Stromal cell of bone marrow (primary cell): ENCODE measurements at regions not wholly inside any gene's neighbourhood (a gene's known extent, or its start where the extent isn't known, plus 50 kb on each side); places are given as distances from the start of the nearest gene placed in this dataset.

Source experiments
- DNase-seq: peaks from one replicate; pipeline ENCODE4 v3.0.0-alpha.2; 2012; ENCODE audit warnings: low read depth

- DNase-seq, result no peak
These were observed 60.3 kb upstream of the CALM2 start for GRCh38 chr2:47236503-47237215.

- DNase-seq, result no peak
These were observed 58.8 kb upstream of the CALM2 start for GRCh38 chr2:47235132-47235531.

DNA sequence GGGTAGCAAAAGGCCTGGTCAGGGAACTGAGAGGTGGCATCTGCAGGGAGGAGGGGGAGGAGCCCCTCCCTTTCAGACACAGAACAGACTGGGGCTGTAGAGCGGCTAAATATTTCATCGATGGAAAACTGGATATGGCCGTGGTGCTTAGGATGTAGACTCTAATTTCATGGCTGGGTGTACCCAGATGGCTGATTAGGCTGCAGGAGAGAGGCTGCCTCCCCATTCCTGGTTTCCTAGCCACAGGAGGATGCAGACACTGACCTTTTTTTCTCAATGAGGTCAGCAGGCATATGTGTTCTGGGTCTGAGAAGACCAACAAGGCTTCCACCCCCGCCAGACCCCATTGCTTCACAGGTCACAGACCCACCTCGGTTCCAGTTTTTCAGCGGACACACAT lies 58.1 kb upstream of the CALM2 start:
- no peak for DNase-seq

DNA sequence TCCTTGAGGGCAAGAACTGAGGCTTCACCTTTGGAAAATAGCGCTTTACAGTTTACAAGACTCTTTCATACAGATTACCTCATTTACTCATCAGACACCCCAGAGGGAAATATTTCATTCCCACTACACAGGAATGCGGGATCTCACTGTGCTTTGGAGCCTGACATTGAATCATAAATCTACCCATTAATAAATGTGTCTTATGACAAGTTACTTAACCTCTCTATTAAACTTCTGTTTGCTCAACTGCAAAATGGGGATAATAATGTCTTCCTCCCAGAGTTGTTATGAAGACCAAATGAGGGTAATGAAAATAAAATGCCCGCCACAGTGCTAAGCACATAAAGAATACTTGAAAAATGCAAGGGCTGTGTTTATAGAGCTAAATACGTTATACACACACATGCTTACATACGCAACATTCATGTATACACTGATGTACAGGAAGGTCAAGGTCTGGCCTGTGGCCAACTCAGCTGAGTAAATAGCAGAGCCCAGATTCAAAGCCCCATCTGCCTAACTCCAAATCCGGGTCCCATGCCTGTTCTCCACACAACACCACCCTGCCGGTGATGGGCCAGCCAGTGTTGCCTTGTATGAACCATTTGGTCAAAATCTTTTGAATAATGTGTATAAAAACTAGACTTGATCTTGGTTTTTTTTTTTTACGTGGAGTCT lies 56.6 kb upstream of the CALM2 start:
- no peak for DNase-seq

DNA sequence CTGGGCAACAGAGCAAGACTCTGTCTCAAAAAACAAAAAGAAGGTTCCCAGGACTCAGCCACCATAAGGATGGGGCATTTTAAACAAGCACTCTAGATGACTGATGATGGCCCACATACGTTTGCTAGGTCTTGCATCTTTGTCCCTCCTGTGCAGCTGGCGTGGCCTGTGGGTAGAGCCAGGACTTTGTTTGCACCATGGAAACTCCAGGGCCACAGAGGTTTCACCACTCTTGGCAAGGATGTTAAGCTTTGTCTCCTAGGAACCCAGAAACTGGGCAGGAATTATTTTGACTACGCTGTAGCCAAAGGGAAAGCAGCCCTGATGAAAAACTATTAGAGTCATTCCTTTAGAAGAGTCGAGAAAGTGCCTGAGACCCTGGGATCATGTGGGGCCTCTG lies 54.1 kb upstream of the CALM2 start:
- peak; percentile 82 for DNase-seq

DNA sequence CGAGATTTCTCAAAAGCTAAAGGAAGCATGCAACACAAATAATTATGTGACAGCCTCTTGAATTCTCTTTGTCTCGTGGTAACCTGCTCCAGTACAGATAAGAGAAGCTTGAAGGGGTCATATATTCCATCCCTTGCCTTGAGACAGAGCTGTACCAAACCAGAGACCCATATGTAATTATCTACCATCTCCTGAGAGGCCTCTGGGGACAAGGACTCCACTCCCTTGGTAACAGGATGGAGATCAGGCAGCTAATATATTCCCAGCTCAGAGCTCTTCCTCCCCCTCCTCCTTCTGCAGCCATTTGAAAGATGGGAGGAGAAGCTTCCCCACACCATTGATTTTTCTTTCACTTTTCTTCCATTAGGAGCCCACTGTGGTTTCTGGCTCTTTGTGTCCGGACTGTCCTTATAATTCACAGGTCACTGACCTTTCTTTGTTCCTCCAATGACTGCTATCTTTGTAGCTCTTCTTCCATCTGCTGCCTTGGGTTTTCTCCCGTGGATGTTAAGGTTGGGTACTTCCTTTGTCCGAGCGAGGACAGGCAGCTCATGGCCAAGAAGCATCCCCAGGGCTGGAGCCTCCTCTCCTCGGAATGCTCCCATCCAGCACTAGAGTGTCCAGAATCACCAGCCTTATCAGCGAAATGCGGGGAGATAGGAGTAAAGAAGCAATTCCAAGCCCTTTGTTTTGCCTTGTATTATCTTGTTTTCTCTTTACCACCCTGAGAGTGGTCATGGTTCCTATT lies 51.4 kb upstream of the CALM2 start:
- no peak for DNase-seq

DNA sequence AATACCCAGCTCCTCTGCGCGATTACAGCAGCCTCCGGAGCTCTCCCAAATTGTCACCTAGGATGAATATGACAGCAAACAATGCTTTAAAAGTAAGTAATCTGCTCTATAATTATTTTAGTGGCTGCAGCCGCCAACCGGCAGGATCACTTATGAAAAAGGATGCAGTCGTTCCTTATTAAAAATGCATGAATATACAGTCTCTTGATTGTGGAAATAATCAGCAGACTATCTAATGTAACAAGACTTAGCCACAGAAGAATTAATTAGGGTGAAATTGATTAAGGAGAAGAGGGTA lies 50.6 kb upstream of the CALM2 start:
- DNase-seq, result no peak

DNA sequence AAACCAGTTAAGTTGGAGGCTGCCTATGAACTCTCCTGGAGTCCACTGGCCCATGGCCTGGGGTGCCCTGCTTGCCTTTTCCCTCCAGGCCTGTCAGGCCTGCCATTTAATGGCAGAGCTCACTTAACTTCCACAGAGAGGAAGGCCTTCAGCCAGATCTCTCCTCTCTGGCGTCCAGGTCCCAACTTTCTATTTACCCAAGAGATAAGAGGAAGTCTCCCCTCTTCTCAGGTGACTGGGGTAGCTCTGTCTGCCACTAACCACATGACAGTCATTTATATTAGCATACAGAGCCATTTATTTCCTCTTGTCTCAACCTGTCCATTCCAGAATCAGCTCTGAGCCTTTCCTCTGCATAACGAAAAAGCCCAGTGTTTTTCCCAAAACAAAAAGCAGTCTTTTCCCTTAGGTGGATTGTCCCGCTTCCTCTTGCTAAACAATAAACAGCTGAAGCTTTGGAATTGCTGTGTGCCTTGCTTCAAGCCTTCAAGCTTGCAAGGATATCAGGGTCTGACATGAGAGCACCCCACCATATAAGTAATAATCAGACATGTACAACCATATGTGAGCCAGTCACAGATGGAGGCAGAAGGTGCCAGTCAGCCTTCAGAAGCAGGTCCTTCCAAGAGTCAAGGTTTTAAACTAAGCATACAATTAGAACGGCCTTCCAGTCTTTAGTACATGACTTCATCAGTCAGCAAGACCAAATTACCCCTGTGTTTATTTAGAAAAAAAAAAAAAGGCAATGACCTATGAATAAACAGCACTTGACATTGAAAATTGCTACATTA lies 50.0 kb upstream of the CALM2 start:
- DNase-seq, result no peak
